Endodermal cell (in vitro differentiated cells): ENCODE measurements at regions not wholly inside any gene's neighbourhood (a gene's known extent, or its start where the extent isn't known, plus 50 kb on each side); places are given as distances from the start of the nearest gene placed in this dataset.

Source experiments
- DNase-seq: peaks from one replicate; pipeline ENCODE4 v3.0.0-alpha.2; 2017
- H3K27ac ChIP-seq: 2 replicates; pipeline ENCODE4 v1.5.1; 2013; ENCODE audit warnings: mild to moderate bottlenecking, low read depth, low read length, moderate library complexity
- H3K27me3 ChIP-seq: 2 replicates; pipeline ENCODE4 v1.6.1; 2013; ENCODE audit warnings: mild to moderate bottlenecking, low read length, moderate library complexity; ENCODE audit not compliant: insufficient read depth, control insufficient read depth, poor library complexity, severe bottlenecking
- H3K36me3 ChIP-seq: 2 replicates; pipeline ENCODE4 v1.7.0; 2013; ENCODE audit warnings: mild to moderate bottlenecking, low read length, moderate library complexity; ENCODE audit not compliant: control insufficient read depth, insufficient read depth
- H3K4me1 ChIP-seq: one replicate; pipeline ENCODE4 v1.7.0; 2013; ENCODE audit warnings: low read length; ENCODE audit not compliant: control insufficient read depth, insufficient read depth
- H3K4me3 ChIP-seq: 2 replicates; pipeline ENCODE4 v1.5.1; 2013; ENCODE audit warnings: mild to moderate bottlenecking, low read length, moderate library complexity
- H3K9ac ChIP-seq: 2 replicates; pipeline ENCODE4 v1.6.1; 2013; ENCODE audit warnings: mild to moderate bottlenecking, low read length, moderate library complexity; ENCODE audit not compliant: poor library complexity, severe bottlenecking; ENCODE audit errors: extremely low read depth
- H3K9me3 ChIP-seq: 2 replicates; pipeline ENCODE4 v1.6.1; 2013; ENCODE audit warnings: mild to moderate bottlenecking, low read length, moderate library complexity; ENCODE audit not compliant: control insufficient read depth
- H3K27ac Mint-ChIP-seq: 2 replicates; pipeline ENCODE4 v1.8.0; 2020; ENCODE audit warnings: mixed read lengths
- H3K27me3 Mint-ChIP-seq: 2 replicates; pipeline ENCODE4 v1.8.0; 2021; ENCODE audit warnings: mild to moderate bottlenecking, mixed read lengths; ENCODE audit not compliant: insufficient read depth
- H3K36me3 Mint-ChIP-seq: 2 replicates; pipeline ENCODE4 v1.8.0; 2020; ENCODE audit warnings: low read depth, mixed read lengths
- H3K4me1 Mint-ChIP-seq: 2 replicates; pipeline ENCODE4 v1.8.0; 2020; ENCODE audit warnings: mixed read lengths
- H3K4me3 Mint-ChIP-seq: 2 replicates; pipeline ENCODE4 v1.8.0; 2020; ENCODE audit warnings: mild to moderate bottlenecking, moderate library complexity, mixed read lengths
- H3K9me3 Mint-ChIP-seq: 2 replicates; pipeline ENCODE4 v1.8.0; 2020; ENCODE audit warnings: mild to moderate bottlenecking, mixed read lengths
- CTCF ChIP-seq: fragments of 200-600 bp; sonication (generic); conservative IDR thresholded peaks from 2 replicates; pipeline ENCODE4 v1.5.0; 2021; ENCODE audit warnings: antibody characterized with exemption, mild to moderate bottlenecking
- WGBS, 2 experiments: methylation state at CpG; one replicate each; pipeline versions ENCODE4 v1.1.5 to v1.1.7; 2013; ENCODE audit warnings: missing lambda C conversion rate in 2 of 2, mixed read lengths in 1 of 2; ENCODE audit not compliant: insufficient coverage in 1 of 2, insufficient read length in 1 of 2; 5-methylcytosine and 5-hydroxymethylcytosine counted together

- DNase-seq = no peak
- Histone ChIP-seq H3K4me1 (no peaks in the 10 kb centered on the region), H3K9ac (no peak overlapping the region), H3K4me3 (no peak overlapping the region), H3K27me3 (no peaks in the 10 kb centered on the region), H3K9me3 (no peaks in the 10 kb centered on the region), H3K36me3 (no peaks in the 10 kb centered on the region), H3K27ac (no peak overlapping the region)
- H3K36me3 Mint-ChIP-seq = no peaks in the 10 kb centered on the region
- H3K9me3 Mint-ChIP-seq = no peaks in the 10 kb centered on the region
- no peak overlapping the region for H3K27ac Mint-ChIP-seq
- H3K4me3 Mint-ChIP-seq = no peak overlapping the region
- 90% methylated on average over 1 of the region's 1 CpG; no CpG with 5 or more reads in 1 of the 2 experiments for WGBS, 2 experiments
- no peak for TF ChIP-seq CTCF
- no peaks in the 10 kb centered on the region for H3K4me1 Mint-ChIP-seq
- peaks cover 2% of the 10 kb centered on the region for H3K27me3 Mint-ChIP-seq
Measured at GRCh38 chr14:30058401-30058800, 130.8 kb upstream of the PRKD1 start.

- H3K9ac ChIP-seq = no peak overlapping the region
- no peak for DNase-seq
- H3K27me3 ChIP-seq = no peaks in the 10 kb centered on the region
- no peaks in the 10 kb centered on the region for H3K4me1 Mint-ChIP-seq
- H3K9me3 ChIP-seq = no peaks in the 10 kb centered on the region
- H3K4me1 ChIP-seq = no peaks in the 10 kb centered on the region
- H3K36me3 ChIP-seq = no peaks in the 10 kb centered on the region
- H3K27me3 Mint-ChIP-seq = peaks cover 5% of the 10 kb centered on the region
- H3K27ac ChIP-seq = no peak overlapping the region
- no peak for TF ChIP-seq CTCF
- no peak overlapping the region for H3K4me3 ChIP-seq
- peaks cover 7% of the 10 kb centered on the region for H3K9me3 Mint-ChIP-seq
- WGBS, 2 experiments = 83% methylated on average over 1 of the region's 2 CpGs; no CpG with 5 or more reads in 1 of the 2 experiments
- H3K4me3 Mint-ChIP-seq = no peak overlapping the region
- no peaks in the 10 kb centered on the region for H3K36me3 Mint-ChIP-seq
- no peak overlapping the region for H3K27ac Mint-ChIP-seq
Measured at GRCh38 chr14:30063746-30064145, 136.1 kb upstream of the PRKD1 start.

- Histone ChIP-seq H3K4me3 (no peak overlapping the region), H3K27ac (no peak overlapping the region), H3K36me3 (no peaks in the 10 kb centered on the region), H3K9me3 (no peaks in the 10 kb centered on the region), H3K4me1 (no peaks in the 10 kb centered on the region), H3K9ac (no peak overlapping the region), H3K27me3 (no peaks in the 10 kb centered on the region)
- Mint-ChIP-seq H3K27me3 (peaks cover 5% of the 10 kb centered on the region), H3K27ac (no peak overlapping the region), H3K36me3 (no peaks in the 10 kb centered on the region), H3K9me3 (peaks cover 7% of the 10 kb centered on the region), H3K4me3 (no peak overlapping the region), H3K4me1 (no peaks in the 10 kb centered on the region)
- DNase-seq = no peak
- no peak for TF ChIP-seq CTCF
Measured at GRCh38 chr14:30064454-30064853, 136.8 kb upstream of the PRKD1 start.
